GM18909 (cell line): ENCODE measurements at regions not wholly inside any gene's neighbourhood (a gene's known extent, or its start where the extent isn't known, plus 50 kb on each side); places are given as distances from the start of the nearest gene placed in this dataset.
A peak's percentile ranks its signal among the peaks of the same experiment; 100 is the strongest.
"Not testable (repeated sequence)": the region's sequence is repeated elsewhere in the genome, so short reads cannot be mapped to it uniquely, and the experiment has no call there.

Experiments
- ATAC-seq: cut with Tn5 transposase; IDR thresholded peaks from one replicate; pipeline ENCODE4 v1.9.1; 2021; ENCODE audit warnings: mild to moderate bottlenecking; ENCODE audit not compliant: unreplicated experiment, poor library complexity

DNA sequence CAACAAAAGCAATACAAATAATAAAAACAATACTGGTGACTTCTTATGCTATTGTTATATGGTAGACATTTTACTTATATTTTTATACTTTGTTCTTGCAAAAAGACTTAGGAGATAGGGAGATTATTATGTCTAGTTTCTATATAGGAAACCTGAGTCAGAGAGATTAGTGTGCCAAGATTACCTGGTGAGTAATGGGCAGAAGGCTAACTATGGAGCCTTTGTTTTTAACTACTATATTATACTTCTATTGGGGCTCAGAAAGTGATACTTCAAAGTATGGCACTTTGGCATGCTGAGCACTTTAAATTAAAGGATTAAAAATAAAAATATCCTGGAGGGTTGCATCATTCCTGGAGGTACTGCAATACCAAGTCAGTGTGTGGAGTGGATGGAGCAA is 117.5 kb upstream of the CLINT1 start:
- no peak for ATAC-seq

DNA sequence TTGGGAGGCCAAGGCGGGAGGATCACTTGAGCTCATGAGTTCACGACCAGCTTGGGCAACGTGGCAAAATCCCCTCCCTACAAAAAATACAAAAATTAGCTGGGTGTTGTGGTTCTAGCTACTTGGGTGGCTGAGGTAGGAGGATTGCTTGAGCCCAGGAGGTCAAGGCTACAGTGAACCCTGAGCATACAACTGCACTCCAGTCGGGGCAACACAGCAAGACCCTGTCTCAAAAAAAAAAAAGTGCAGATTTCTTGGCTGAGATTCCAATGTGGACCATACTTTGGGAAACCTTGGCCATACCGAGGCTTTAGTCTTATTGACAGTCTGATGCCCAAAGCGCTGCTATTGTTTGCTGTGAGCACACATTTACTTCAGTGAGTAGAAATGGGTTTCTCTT is 113.6 kb upstream of the CLINT1 start:
- ATAC-seq: no peak

DNA sequence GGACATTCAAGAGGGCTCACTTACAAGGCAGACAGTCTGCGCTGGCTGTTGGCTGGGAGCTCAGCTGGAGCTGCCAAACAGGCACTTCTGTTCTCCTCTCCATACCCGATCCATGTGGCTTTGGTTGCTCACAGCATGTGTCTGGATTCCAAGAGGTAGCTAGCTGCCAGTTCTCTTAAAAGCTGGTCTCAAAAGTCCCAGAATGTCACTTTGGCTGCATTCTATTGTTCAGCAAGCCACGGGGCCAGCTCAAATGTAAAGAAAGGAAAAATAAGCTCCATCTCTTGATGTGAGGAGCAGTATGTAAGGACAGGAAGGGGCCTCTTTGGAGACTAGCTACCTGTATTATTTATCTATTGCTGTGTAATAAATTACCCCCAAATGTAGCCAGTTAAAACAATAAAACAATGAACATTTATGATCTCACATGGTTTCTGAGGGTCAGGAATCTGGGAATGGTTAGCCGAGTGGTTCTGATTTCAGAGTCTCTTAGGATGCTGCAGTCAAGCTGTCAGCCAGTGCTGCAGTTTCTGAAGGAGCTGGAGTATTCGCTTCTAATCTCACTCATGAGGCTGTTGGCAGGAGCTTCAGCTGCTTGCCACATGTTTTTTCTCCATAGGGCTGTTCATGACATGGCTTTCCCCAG is 112.7 kb upstream of the CLINT1 start:
- ATAC-seq: no peak

DNA sequence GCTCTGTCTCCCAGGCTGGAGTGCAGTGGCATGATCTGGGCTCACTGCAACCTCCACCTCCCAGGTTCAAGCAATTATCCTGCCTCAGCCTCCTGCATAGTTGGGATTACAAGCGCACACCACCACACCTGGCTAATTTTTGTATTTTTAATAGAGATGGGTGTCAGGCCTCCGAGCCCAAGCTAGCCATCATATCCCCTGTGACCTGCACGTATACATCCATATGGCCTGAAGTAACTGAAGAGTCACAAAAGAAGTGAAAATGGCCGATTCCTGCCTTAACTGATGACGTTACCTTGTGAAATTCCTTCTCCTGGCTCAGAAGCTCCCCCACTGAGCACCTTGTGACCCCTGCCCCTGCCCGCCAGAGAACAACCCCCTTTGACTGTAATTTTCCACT is 109.6 kb upstream of the CLINT1 start:
- not testable (repeated sequence) for ATAC-seq

DNA sequence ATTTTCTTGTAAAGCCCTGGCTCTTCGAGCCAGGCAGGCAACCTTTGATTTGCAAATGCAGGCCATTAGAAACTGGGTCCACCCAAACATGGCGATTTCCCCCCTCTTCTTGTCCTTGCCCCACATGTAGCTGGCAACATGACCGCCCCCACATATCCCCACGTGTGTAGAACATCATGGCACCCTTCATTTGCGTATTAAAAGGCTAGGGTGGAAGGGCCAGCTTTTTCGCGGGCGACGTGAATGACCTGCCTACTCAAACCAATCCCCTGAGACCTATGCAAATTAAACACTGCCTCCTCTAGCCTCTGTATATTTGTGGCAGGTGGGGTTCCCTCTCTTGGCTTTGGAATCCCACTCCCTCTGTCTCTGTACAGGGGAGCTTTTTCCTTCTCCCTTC is 107.0 kb upstream of the CLINT1 start:
- no peak for ATAC-seq

DNA sequence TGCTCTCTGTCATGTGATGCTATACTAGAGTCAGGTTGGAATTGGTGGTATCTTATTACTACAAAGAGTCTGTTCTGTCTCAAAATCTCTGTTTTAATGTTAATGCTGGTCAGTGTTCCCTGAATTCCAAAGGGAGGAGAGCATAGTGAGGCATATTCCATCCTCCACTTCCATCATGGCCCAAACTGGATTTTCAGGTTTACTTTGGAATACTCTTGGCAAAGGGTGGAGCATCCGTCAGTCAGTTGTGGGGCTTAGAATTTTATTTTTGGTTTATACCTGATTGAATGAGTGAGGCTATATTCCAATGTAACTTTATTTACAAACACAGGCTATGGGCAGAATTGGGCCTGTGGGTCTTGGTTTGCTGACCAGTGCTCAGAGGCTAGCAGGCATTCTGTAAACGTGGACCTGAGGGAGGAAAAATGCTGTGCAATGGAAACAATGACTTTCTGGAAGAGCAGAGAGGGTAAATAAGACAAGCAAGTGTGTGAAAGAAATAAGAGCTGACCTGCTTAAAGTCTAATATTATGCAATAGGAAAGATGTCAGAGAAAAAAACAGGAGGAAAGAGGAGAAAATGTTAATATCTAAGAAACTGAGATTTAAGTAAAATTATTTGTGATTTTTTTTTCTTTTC is 106.2 kb upstream of the CLINT1 start:
- ATAC-seq: no peak

DNA sequence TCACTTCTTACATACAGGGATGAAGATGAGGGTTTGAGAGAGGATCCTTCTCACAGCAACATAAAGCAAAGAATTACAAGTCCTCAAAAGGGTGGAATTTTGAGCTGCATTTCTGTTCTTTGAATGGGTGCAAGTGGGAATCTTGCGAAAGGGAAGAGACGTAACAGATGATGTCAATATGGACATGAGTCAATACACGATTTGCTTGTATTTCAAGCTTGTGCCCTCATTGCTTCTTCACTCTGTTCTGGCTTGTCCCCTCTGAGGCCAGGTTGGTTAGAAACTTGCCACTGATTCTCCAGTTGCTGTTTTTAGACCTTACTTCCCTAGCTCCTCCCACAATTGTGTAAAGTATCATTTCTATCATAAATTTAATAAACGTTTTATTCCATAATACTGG is 104.8 kb upstream of the CLINT1 start:
- no peak for ATAC-seq

DNA sequence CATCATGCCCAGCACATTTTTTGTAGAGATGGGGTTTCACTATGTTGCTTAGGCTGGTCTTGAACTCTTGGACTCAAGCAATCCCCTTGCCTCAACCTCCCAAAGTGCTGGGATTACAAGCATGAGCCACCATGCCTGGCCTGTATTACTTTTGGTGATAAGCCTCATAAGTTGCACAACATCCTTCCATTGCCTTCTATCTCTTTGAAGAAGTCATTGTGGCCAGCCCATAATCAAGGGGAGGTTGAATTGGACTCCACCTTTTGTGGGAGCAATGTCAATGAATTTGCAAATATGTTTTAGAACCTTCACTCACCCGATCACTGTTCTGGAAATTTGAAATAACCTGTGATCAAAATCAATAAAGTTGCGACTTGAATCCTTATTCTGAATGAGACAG is 104.3 kb upstream of the CLINT1 start:
- ATAC-seq: no peak

DNA sequence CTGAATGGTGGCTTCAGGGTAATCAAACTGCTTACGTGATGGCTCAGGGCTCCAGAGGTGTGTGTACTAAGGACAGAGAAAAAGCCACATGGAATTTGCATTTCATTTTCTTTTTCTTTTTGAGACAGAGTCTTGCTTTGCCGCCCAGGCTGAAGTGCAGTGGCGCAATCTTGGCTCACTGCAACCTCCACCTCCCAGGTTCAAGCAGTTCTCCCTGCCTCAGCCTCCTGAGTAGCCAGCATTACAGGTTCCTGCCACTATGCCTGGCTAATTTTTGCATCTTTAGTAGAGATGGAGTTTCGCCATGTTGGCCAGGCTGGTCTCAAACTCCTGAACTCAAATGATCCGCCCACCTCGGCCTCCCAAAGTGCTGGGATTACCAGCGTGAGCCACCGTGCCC is 103.7 kb upstream of the CLINT1 start:
- ATAC-seq: not testable (repeated sequence)

DNA sequence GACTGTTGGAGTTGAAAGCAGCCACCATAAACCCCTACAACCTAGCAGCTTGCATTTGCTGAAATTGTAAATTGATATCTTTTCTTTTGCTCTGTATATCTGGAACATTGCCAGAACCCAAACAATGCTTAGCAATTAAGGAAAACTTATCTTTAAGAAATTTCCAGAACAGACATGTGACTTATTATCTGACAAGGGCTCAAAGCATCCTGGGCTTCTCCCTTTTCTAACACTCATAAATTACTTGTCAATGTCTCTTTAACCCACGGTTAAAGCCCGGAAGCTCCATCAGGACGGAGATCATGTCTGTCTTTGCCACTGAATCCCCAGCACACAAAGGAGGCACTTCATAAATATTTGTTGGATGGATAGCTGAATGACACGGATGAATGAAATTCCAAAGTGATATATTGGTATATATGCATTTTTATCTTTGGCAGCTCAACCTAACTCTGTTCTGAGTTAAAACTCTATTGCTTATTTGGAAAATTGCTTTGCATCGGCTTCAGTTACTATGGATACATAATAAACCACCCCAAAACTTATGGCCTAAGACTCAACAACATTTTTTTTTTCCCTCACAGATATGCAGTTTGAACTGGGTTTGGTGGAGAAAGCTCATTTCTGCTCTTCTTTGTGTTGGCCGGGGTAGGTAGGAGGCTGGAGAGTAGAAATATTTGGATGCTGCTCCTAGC is 103.1 kb upstream of the CLINT1 start:
- no peak for ATAC-seq

DNA sequence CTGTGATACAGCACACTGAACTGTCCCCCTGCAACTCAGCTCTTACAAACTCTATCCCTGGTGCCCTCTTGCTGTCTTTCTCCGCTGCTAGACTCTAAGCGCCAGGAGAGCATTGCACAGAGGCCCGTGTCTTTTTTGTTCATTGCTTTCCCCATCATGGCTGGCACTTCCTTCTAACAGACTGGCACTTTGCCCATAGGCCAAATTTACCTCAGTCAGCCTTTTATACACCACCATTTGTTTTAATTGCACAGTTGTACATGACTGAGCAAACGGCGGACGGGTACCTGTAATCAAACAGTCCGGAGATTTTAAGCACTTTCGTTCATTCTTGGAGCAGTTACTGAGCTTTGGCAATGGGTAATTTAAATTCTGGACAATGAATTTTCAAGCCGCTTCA is 102.2 kb upstream of the CLINT1 start:
- no peak for ATAC-seq

DNA sequence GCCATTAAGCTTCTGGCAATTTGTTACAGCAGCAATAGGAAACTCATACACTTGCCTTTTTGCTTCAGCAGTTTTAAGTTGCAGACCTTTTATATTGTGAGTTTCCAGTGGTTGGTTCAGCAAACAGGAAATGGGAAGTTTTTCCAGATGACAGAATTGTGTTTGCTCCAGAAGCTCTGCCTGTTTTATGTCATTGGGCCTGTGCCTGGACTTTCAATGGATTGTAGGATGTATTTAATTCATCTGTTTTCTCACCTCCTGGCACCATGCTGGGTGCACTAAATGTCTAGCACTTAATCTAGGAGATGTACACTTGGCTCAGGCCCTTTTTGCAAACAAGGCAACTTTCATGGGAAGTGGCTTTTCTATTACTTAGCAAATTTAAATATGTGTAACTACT is 100.4 kb upstream of the CLINT1 start:
- no peak for ATAC-seq

- no peak for ATAC-seq
These were observed 97.4 kb upstream of the CLINT1 start for GRCh38 chr5:157956271-157956885.

DNA sequence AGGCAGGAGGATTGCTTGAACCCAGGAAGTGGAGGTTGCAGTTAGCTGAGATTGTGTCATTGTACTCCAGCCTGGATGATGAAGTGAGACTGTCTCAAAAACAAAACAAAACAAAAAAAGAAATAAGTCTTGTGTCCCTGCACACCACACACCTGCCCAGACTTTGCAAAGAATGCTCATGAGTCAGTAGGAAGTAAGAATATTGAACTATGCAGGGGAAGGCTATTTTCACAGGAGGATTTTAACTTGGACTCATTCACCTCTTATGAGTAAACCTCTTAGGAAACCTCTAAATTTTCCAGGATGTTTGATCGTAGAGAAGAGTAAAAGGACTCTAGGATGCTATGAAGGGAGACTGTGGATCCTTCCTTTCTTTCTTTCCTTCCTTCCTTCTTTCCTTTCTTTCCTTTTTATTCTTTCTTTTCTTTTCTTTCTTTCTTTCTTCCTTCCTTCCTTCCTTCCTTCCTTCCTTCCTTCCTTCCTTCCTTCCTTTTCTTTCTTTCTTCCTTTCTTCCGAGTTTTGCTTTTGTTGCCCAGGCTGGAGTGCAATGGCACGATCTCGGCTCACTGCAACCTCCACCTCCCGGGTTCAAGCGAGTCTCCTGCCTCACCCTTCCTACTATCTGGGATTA is 96.7 kb upstream of the CLINT1 start:
- ATAC-seq: no peak

- no peak for ATAC-seq
These were observed 93.4 kb upstream of the CLINT1 start for GRCh38 chr5:157952374-157952685.

DNA sequence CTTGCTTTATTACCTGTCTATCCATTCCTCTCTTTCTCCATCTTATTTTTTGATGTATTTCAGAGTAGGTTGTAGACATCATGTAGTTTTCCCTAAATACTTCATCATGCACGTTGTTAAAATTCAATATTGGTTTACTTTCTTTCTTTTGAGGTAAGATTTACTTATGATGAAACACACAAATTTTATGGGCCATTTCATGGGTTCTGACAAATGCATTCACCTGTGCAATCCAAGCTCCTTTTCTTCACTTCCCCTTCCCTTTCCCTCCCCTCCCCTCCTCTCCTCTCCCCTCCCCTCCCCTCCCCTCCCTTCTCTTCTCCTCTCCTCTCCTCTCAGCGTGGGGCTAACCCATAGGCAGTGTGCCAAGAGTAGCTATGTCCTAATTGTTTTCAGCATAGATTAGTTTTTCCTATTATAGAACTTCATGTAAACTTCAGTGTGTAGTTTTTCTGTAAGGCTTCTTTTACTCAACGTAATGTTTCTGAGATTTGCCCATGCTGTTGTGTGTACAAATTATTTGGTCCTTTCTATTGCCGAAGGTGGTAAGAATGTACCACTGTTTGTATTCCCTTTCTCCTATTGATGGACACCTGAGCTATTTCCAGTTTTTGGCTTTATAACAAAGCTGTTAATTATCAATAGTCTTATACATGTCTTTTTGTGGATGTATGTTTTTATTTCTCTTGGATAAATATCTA is 92.9 kb upstream of the CLINT1 start:
- no peak for ATAC-seq

- no peak for ATAC-seq
These were observed 90.6 kb upstream of the CLINT1 start for GRCh38 chr5:157949520-157949919.

- peak; percentile 76 for ATAC-seq
These were observed 89.9 kb upstream of the CLINT1 start for GRCh38 chr5:157948738-157949410.

DNA sequence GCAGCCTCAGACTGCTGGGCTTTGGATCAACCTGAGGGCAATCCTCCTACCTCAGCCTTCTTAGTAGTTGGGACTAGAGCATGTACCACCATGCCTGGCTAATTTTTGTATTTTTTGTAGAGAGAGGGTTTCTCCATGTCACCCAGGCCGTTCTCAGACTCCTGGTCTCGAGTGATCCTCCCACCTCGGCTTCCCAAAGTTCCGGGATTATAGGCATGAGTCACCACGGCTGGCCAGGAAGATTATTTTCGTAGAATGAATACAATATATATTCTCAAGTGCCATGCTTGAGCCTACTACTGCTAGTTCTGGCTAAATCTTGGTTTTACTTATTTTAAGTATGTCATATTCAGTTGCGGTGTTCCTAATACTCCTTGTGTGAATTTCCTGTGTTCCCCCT is 88.2 kb upstream of the CLINT1 start:
- ATAC-seq: no peak

GRCh38 chr5:157945822-157946221 is 86.9 kb upstream of the CLINT1 start:
- not testable (repeated sequence) for ATAC-seq
